Astrocyte (in vitro differentiated cells and primary cell): ENCODE measurements at regions not wholly inside any gene's neighbourhood (a gene's known extent, or its start where the extent isn't known, plus 50 kb on each side); places are given as distances from the start of the nearest gene placed in this dataset.

Source experiments
- DNase-seq: peaks from one replicate; pipeline ENCODE4 v3.0.0-alpha.2; 2010; ENCODE audit warnings: low read depth
- FAIRE-seq: peaks from 2 replicates; lab custom pipeline; 2011; peaks lifted over from hg19 to GRCh38; lab: Jason Lieb, UNC
- H2AFZ ChIP-seq: 2 replicates; pipeline ENCODE4 v1.6.0; 2012; ENCODE audit warnings: low read depth, low read length, inconsistent platforms
- H3K27ac ChIP-seq: 2 replicates; pipeline ENCODE4 v1.5.1; 2011; ENCODE audit warnings: low read depth, low read length, inconsistent platforms
- H3K27me3 ChIP-seq: 2 replicates; pipeline ENCODE4 v1.6.0; 2011; ENCODE audit warnings: low read length, inconsistent platforms; ENCODE audit not compliant: insufficient read depth
- H3K36me3 ChIP-seq: 2 replicates; pipeline ENCODE4 v1.5.1; 2011; ENCODE audit warnings: low read length, inconsistent platforms; ENCODE audit not compliant: insufficient read depth
- H3K4me1 ChIP-seq: 2 replicates; pipeline ENCODE4 v1.5.1; 2011; ENCODE audit warnings: low read length, inconsistent platforms; ENCODE audit not compliant: insufficient read depth
- H3K4me2 ChIP-seq: 2 replicates; pipeline ENCODE4 v1.6.0; 2012; ENCODE audit warnings: low read length, inconsistent platforms
- H3K4me3 ChIP-seq: 2 replicates; pipeline ENCODE4 v1.5.1; 2011; ENCODE audit warnings: low read depth, mild to moderate bottlenecking, low read length, inconsistent platforms; ENCODE audit not compliant: insufficient read depth
- H3K79me2 ChIP-seq: 2 replicates; pipeline ENCODE4 v1.6.0; 2012; ENCODE audit warnings: mild to moderate bottlenecking, low read length, inconsistent platforms; ENCODE audit not compliant: insufficient read depth
- H3K9ac ChIP-seq: 2 replicates; pipeline ENCODE4 v1.6.0; 2012; ENCODE audit warnings: mild to moderate bottlenecking, low read length, inconsistent platforms
- H3K9me3 ChIP-seq: 2 replicates; pipeline ENCODE4 v1.5.1; 2012; ENCODE audit warnings: low read depth, mild to moderate bottlenecking, low read length, inconsistent platforms; ENCODE audit not compliant: insufficient read depth
- H4K20me1 ChIP-seq: 2 replicates; pipeline ENCODE4 v1.6.0; 2012; ENCODE audit warnings: low read length, inconsistent platforms; ENCODE audit not compliant: insufficient read depth
- H3K27ac Mint-ChIP-seq: one replicate; pipeline ENCODE4 v1.8.0; 2021; ENCODE audit warnings: mild to moderate bottlenecking, mixed read lengths; ENCODE audit not compliant: unreplicated experiment
- H3K27me3 Mint-ChIP-seq: one replicate; pipeline ENCODE4 v1.8.0; 2021; ENCODE audit warnings: low read depth, mixed read lengths; ENCODE audit not compliant: unreplicated experiment
- H3K36me3 Mint-ChIP-seq: one replicate; pipeline ENCODE4 v1.8.0; 2021; ENCODE audit warnings: low read depth, mixed read lengths; ENCODE audit not compliant: unreplicated experiment
- H3K4me1 Mint-ChIP-seq: one replicate; pipeline ENCODE4 v1.8.0; 2021; ENCODE audit warnings: low read depth, mixed read lengths; ENCODE audit not compliant: unreplicated experiment
- H3K4me3 Mint-ChIP-seq: one replicate; pipeline ENCODE4 v1.8.0; 2021; ENCODE audit warnings: mild to moderate bottlenecking, moderate library complexity, mixed read lengths; ENCODE audit not compliant: unreplicated experiment
- H3K9me3 Mint-ChIP-seq: one replicate; pipeline ENCODE4 v1.8.0; 2021; ENCODE audit warnings: mild to moderate bottlenecking, mixed read lengths; ENCODE audit not compliant: unreplicated experiment
- CTCF ChIP-seq: IDR thresholded peaks from 2 replicates; pipeline ENCODE4 v1.5.1; 2011; ENCODE audit warnings: low read depth, mild to moderate bottlenecking, inconsistent platforms, low read length, moderate library complexity; ENCODE audit not compliant: insufficient read depth
- EZH2 ChIP-seq: IDR thresholded peaks from 2 replicates; pipeline ENCODE4 v1.6.1; 2012; ENCODE audit warnings: mild to moderate bottlenecking, low read length, inconsistent platforms; ENCODE audit not compliant: insufficient read depth

DNA sequence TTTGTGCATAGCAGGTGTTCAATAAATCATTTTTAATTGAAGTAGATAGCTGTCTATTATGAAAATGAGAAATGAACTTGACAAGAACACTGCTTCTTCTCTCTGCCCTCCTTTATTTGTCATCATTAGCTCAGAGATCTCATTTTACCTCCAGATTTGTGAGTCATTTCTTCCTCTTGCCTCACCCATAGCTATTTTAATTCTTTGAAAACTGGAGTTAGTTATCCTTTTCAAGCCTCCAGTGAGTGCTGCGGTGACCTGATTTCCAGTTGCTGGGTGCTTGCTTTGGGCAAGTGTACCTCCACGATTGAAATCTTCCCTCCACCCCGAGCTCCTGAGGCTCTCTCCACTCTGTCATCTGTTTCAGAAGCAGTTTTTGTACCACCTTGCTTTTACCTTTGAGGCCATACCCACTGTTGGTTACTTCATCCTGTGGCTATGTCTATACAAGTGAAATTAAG, 114.6 kb downstream of the NFKBIZ start:
- no peaks in the 10 kb centered on the region for H3K79me2 ChIP-seq
- H3K27ac ChIP-seq = no peak overlapping the region
- peaks cover 8% of the 10 kb centered on the region for H3K4me1 ChIP-seq
- Mint-ChIP-seq H3K4me1 (peaks cover 13% of the 10 kb centered on the region), H3K36me3 (no peaks in the 10 kb centered on the region), H3K4me3 (no peak overlapping the region), H3K27me3 (no peaks in the 10 kb centered on the region), H3K27ac (peak overlapping the region; percentile 21), H3K9me3 (peaks cover 7% of the 10 kb centered on the region)
- H3K9ac ChIP-seq = no peak overlapping the region
- no peak overlapping the region for H3K4me3 ChIP-seq
- H3K4me2 ChIP-seq = peak overlapping the region; percentile 5
- no peaks in the 10 kb centered on the region for H3K9me3 ChIP-seq
- H3K36me3 ChIP-seq = no peaks in the 10 kb centered on the region
- no peaks in the 10 kb centered on the region for H4K20me1 ChIP-seq
- DNase-seq (peak; percentile 78), FAIRE-seq (no peak)
- H3K27me3 ChIP-seq = no peaks in the 10 kb centered on the region
- no peak overlapping the region for H2AFZ ChIP-seq
- TF ChIP-seq CTCF = no peak
- TF ChIP-seq EZH2 = no peak

- H3K27ac ChIP-seq = no peak overlapping the region
- H3K36me3 ChIP-seq = no peaks in the 10 kb centered on the region
- no peaks in the 10 kb centered on the region for H3K9me3 ChIP-seq
- H3K4me2 ChIP-seq = no peak overlapping the region
- FAIRE-seq (no peak), DNase-seq (peak; percentile 51)
- H3K27ac Mint-ChIP-seq = no peak overlapping the region
- H4K20me1 ChIP-seq = no peaks in the 10 kb centered on the region
- no peak overlapping the region for H3K4me3 Mint-ChIP-seq
- TF ChIP-seq EZH2 (no peak), CTCF (no peak)
- no peaks in the 10 kb centered on the region for H3K79me2 ChIP-seq
- no peaks in the 10 kb centered on the region for H3K27me3 Mint-ChIP-seq
- H3K36me3 Mint-ChIP-seq = no peaks in the 10 kb centered on the region
- no peak overlapping the region for H3K4me3 ChIP-seq
- no peak overlapping the region for H2AFZ ChIP-seq
- H3K9ac ChIP-seq = no peak overlapping the region
- H3K27me3 ChIP-seq = no peaks in the 10 kb centered on the region
- H3K4me1 Mint-ChIP-seq = peaks cover 13% of the 10 kb centered on the region
- H3K4me1 ChIP-seq = peaks cover 8% of the 10 kb centered on the region
- peaks cover 7% of the 10 kb centered on the region for H3K9me3 Mint-ChIP-seq
Observed at GRCh38 chr3:101964861-101965260, 115.5 kb downstream of the NFKBIZ start.

GRCh38 chr3:101966226-101966625, 116.9 kb downstream of the NFKBIZ start:
- H3K9ac ChIP-seq = no peak overlapping the region
- Mint-ChIP-seq H3K36me3 (no peaks in the 10 kb centered on the region), H3K4me1 (peaks cover 13% of the 10 kb centered on the region), H3K27me3 (no peaks in the 10 kb centered on the region), H3K9me3 (peaks cover 10% of the 10 kb centered on the region), H3K4me3 (no peak overlapping the region), H3K27ac (no peak overlapping the region)
- no peak overlapping the region for H3K27ac ChIP-seq
- no peaks in the 10 kb centered on the region for H3K9me3 ChIP-seq
- no peaks in the 10 kb centered on the region for H4K20me1 ChIP-seq
- H2AFZ ChIP-seq = no peak overlapping the region
- H3K4me1 ChIP-seq = peaks cover 8% of the 10 kb centered on the region
- H3K4me3 ChIP-seq = no peak overlapping the region
- H3K36me3 ChIP-seq = no peaks in the 10 kb centered on the region
- H3K4me2 ChIP-seq = no peak overlapping the region
- no peak for FAIRE-seq
- no peaks in the 10 kb centered on the region for H3K79me2 ChIP-seq
- TF ChIP-seq EZH2 (no peak), CTCF (no peak)
- DNase-seq = no peak
- H3K27me3 ChIP-seq = no peaks in the 10 kb centered on the region
